GM13977 (cell line): ENCODE measurements at regions not wholly inside any gene's neighbourhood (a gene's known extent, or its start where the extent isn't known, plus 50 kb on each side); places are given as distances from the start of the nearest gene placed in this dataset.

Experiments used
- DNase-seq: peaks from one replicate; pipeline ENCODE4 v3.0.0; 2012; ENCODE audit warnings: low spot score
- CTCF ChIP-seq: IDR thresholded peaks from 2 replicates; pipeline ENCODE4 v1.5.1; 2012; ENCODE audit warnings: mild to moderate bottlenecking, control low read depth; ENCODE audit not compliant: insufficient read depth; ENCODE audit errors: extremely low read depth, missing control alignments
- in situ Hi-C: fragments of 300-500 bp; cut with MboI; formaldehyde crosslinking; loops from one replicate; pipeline ENCODE4 v1.12.0; 2022; ENCODE audit warnings: low sequenced_read_pairs, low pct_unique_long_range_greater_than_20kb, mixed read lengths, inconsistent platforms; ENCODE audit not compliant: unreplicated experiment

DNA sequence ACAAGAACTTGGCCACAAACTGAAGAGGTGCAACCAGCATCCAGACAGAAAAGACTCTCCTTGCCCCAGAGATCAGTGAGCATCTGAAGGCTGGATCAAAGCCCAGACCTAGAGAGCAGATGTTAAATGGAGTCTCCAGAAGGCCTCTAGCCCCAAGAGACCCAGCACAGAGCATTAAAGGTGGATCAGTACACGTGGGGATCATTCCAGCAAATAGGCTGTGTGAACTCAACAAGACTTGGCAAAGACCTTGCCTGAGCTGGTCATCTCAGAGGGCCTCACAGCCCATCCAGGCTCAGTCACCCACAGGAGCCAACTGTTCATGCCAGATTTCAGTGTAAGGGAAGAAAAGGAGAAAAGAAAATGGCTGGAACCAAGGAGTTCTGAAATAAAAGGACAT, 214.0 kb downstream of the ENC1 start:
- in situ Hi-C loops: no loop called here
- DNase-seq: no peak
- no peak for TF ChIP-seq CTCF

DNA sequence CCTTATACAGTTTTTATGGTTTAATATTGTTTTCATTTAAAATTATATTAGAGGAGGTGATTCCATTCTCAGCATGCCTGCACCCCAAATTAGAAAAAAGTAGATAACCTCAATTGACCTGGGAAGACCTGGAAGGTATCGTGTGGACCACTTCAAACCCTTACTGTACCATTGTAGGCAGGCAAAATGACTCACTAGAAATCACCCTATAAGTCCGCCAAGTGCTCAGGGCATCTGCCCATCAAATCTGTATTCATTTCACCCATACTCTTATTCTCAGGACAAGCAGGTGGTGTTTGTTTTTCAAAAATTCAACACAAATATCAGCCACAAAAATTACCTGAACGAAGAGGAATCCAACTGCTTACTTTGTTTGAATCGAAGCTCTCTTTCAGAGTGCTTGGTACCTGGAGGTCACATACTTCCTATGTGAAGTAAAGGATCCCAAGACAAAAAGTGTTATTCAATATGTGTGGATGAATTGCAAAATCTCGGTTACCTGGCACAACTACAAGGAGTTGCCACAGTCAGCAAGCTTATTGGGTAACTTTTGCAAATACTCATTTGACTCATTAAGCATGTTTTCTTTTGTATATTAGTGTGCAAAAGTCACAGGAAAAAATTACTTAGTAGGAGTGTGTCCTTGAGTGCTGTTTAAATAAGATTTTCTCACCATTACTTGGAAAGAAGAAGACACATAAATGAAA, 216.2 kb downstream of the ENC1 start:
- in situ Hi-C loops: no loop called here
- TF ChIP-seq CTCF: no peak
- no peak for DNase-seq

- TF ChIP-seq CTCF: no peak
- in situ Hi-C loops: no loop called here
- DNase-seq: no peak
Observed at GRCh38 chr5:74423383-74423782, 217.1 kb downstream of the ENC1 start.

DNA sequence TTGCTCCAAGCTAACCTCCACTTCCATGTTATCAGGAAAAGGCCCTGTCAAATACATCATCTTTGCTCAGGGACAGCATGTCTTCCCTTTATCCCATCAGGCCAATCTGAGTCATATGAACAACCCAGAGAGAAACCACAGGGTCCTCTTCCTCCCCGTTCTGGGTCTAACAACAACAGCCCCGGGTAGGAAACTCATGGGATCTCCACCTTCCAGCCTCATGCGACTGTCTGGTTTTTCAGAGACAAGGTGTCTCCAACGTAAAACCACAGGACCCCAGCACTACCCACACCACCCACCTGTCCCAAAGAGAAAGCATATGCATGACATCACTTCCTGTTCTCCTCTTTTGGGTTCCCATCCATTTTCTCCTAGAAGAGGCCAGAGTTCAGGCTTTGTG, 217.9 kb downstream of the ENC1 start:
- DNase-seq: no peak
- in situ Hi-C loops: no loop called here
- no peak for TF ChIP-seq CTCF

- in situ Hi-C loops: no loop called here
- DNase-seq: no peak
- no peak for TF ChIP-seq CTCF
Observed at GRCh38 chr5:74422030-74422429, 218.5 kb downstream of the ENC1 start.

- in situ Hi-C loops: no loop called here
- no peak for DNase-seq
- no peak for TF ChIP-seq CTCF
Observed at GRCh38 chr5:74421377-74421776, 219.2 kb downstream of the ENC1 start.
